ENCODE measurements at regions not wholly inside any gene's neighbourhood (a gene's known extent, or its start where the extent isn't known, plus 50 kb on each side); places are given as distances from the start of the nearest gene placed in this dataset.

DNA sequence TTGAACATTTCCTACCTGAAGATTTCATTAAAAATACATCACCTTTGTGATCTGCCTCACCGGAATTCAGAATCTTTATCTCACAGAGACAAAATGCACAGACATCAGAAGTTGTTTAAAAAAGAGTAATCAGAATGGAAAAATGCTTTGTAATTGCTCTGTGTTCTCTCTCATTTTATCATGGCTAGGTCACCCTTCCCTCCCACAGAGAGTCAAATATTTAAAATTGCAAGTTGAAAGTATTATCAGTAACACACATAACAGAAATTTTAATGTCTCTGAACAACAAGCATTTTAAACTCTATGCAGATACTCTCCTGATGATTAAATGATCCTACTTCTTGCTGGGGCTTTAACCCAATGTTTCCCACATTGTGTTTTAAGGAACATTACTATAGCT is 362.0 kb downstream of the CBLL2 start:
- TF ChIP-seq CTCF (IDR thresholded peaks at IDR 0.05; ENCODE audit: borderline replicate concordance, control extremely low read depth, extremely low read depth, insufficient read depth, missing control alignments) = no peak
- in situ Hi-C loops (cut with MboI; ENCODE audit: low sequenced_read_pairs, unreplicated experiment) = no loop called here
- DNase-seq (ENCODE audit: low spot score) = no peak

- TF ChIP-seq CTCF (IDR thresholded peaks at IDR 0.05; ENCODE audit: borderline replicate concordance, control extremely low read depth, extremely low read depth, insufficient read depth, missing control alignments) = no peak
- DNase-seq (ENCODE audit: low spot score) = no peak
- in situ Hi-C loops (cut with MboI; ENCODE audit: low sequenced_read_pairs, unreplicated experiment) = no loop called here
These were observed 351.5 kb upstream of the DDX53 start for GRCh38 chrX:22648281-22648680.

DNA sequence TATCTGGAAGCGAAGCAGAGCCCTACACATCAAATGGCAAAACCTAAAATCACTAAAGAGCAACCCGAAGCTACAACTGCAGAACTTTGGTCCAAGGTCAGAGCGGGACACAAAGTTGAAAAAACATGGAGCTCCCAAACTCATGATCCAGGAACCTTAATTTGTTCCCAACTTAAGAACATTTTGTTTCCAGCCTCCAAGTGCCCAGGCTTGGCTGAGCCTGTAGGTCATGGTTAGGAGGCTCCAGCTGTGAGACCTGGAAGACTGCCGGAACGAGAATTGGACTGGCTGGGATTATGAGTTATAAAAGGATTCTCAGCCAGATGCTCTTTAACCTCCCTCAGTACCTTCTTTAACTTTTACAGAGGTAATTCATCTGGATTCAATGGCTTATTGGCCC is 349.1 kb upstream of the DDX53 start:
- no peak for TF ChIP-seq CTCF (IDR thresholded peaks at IDR 0.05; ENCODE audit: borderline replicate concordance, control extremely low read depth, extremely low read depth, insufficient read depth, missing control alignments)
- in situ Hi-C loops (cut with MboI; ENCODE audit: low sequenced_read_pairs, unreplicated experiment) = no loop called here

GRCh38 chrX:22652596-22652995 is 347.2 kb upstream of the DDX53 start:
- DNase-seq (ENCODE audit: low spot score) = no peak
- in situ Hi-C loops (cut with MboI; ENCODE audit: low sequenced_read_pairs, unreplicated experiment) = no loop called here
- TF ChIP-seq CTCF (IDR thresholded peaks at IDR 0.05; ENCODE audit: borderline replicate concordance, control extremely low read depth, extremely low read depth, insufficient read depth, missing control alignments) = no peak

More for the DNA sequence above, 349.1 kb upstream of the DDX53 start:
- no peak for DNase-seq (ENCODE audit: low spot score)

- TF ChIP-seq CTCF (IDR thresholded peaks at IDR 0.05; ENCODE audit: borderline replicate concordance, control extremely low read depth, extremely low read depth, insufficient read depth, missing control alignments) = no peak
These were observed 339.0 kb upstream of the DDX53 start for GRCh38 chrX:22660756-22661155.

GRCh38 chrX:22662776-22663175 is 337.0 kb upstream of the DDX53 start:
- DNase-seq (ENCODE audit: low spot score) = no peak
- in situ Hi-C loops (cut with MboI; ENCODE audit: low sequenced_read_pairs, unreplicated experiment) = no loop called here
- TF ChIP-seq CTCF (IDR thresholded peaks at IDR 0.05; ENCODE audit: borderline replicate concordance, control extremely low read depth, extremely low read depth, insufficient read depth, missing control alignments) = no peak

More at GRCh38 chrX:22660756-22661155, 339.0 kb upstream of the DDX53 start:
- DNase-seq (ENCODE audit: low spot score) = no peak
- in situ Hi-C loops (cut with MboI; ENCODE audit: low sequenced_read_pairs, unreplicated experiment) = no loop called here

GRCh38 chrX:22664826-22665225 is 334.9 kb upstream of the DDX53 start:
- no peak for DNase-seq (ENCODE audit: low spot score)
- in situ Hi-C loops (cut with MboI; ENCODE audit: low sequenced_read_pairs, unreplicated experiment) = no loop called here
- TF ChIP-seq CTCF (IDR thresholded peaks at IDR 0.05; ENCODE audit: borderline replicate concordance, control extremely low read depth, extremely low read depth, insufficient read depth, missing control alignments) = no peak

Data from GM13976 (cell line).